Esophagus mucosa (tissue), 1 donor: ENCODE measurements at regions not wholly inside any gene's neighbourhood (a gene's known extent, or its start where the extent isn't known, plus 50 kb on each side); places are given as distances from the start of the nearest gene placed in this dataset.
"Not testable (repeated sequence)": the region's sequence is repeated elsewhere in the genome, so short reads cannot be mapped to it uniquely, and the experiment has no call there.

Experiments
- ATAC-seq: fragments of 200-7000 bp; cut with Tn5 transposase; one replicate; pipeline ENCODE4 v1.9.1; 2020
- donor health status: DM: yes; HTN: yes; CAD: no.

- ATAC-seq = no peak
These were observed 1188.5 kb downstream of the BRD1 start for GRCh38 chr22:48639021-48639795.

- no peak for ATAC-seq
These were observed 1190.4 kb downstream of the BRD1 start for GRCh38 chr22:48637231-48637630.

- ATAC-seq = no peak
These were observed 1190.9 kb downstream of the BRD1 start for GRCh38 chr22:48636746-48637145.

- ATAC-seq = no peak
These were observed 1191.9 kb downstream of the BRD1 start for GRCh38 chr22:48635816-48636215.

GRCh38 chr22:48635031-48635430 lies 1192.6 kb downstream of the BRD1 start:
- ATAC-seq = no peak

GRCh38 chr22:48633996-48634836 lies 1193.5 kb downstream of the BRD1 start:
- no peak for ATAC-seq

GRCh38 chr22:48632646-48633246 lies 1194.9 kb downstream of the BRD1 start:
- no peak for ATAC-seq

GRCh38 chr22:48631288-48631863 lies 1196.3 kb downstream of the BRD1 start:
- ATAC-seq = no peak

GRCh38 chr22:48630848-48631247 lies 1196.8 kb downstream of the BRD1 start:
- no peak for ATAC-seq

- no peak for ATAC-seq
These were observed 1197.3 kb downstream of the BRD1 start for GRCh38 chr22:48630433-48630754.

GRCh38 chr22:48629631-48630432 lies 1197.8 kb downstream of the BRD1 start:
- no peak for ATAC-seq

- no peak for ATAC-seq
These were observed 1198.7 kb downstream of the BRD1 start for GRCh38 chr22:48628891-48629543.

GRCh38 chr22:48627966-48628365 lies 1199.7 kb downstream of the BRD1 start:
- ATAC-seq = no peak

- ATAC-seq = no peak
These were observed 1200.5 kb downstream of the BRD1 start for GRCh38 chr22:48627203-48627602.

GRCh38 chr22:48624401-48624800 lies 1203.3 kb downstream of the BRD1 start:
- ATAC-seq = no peak

GRCh38 chr22:48622891-48623545 lies 1204.7 kb downstream of the BRD1 start:
- ATAC-seq = no peak

- ATAC-seq = no peak
These were observed 1206.6 kb downstream of the BRD1 start for GRCh38 chr22:48621085-48621484.

- not testable (repeated sequence) for ATAC-seq
These were observed 1207.2 kb downstream of the BRD1 start for GRCh38 chr22:48620460-48620859.

- ATAC-seq = no peak
These were observed 1208.0 kb downstream of the BRD1 start for GRCh38 chr22:48619721-48620120.

- no peak for ATAC-seq
These were observed 1209.3 kb downstream of the BRD1 start for GRCh38 chr22:48618326-48618725.

GRCh38 chr22:48616656-48617055 lies 1211.0 kb downstream of the BRD1 start:
- ATAC-seq = no peak
